HG02852 (cell line): ENCODE measurements at regions not wholly inside any gene's neighbourhood (a gene's known extent, or its start where the extent isn't known, plus 50 kb on each side); places are given as distances from the start of the nearest gene placed in this dataset.
"Not testable (repeated sequence)": the region's sequence is repeated elsewhere in the genome, so short reads cannot be mapped to it uniquely, and the experiment has no call there.

Experiments
- ATAC-seq: cut with Tn5 transposase; IDR thresholded peaks from one replicate; pipeline ENCODE4 v1.9.1; 2021; ENCODE audit warnings: mild to moderate bottlenecking, moderate library complexity; ENCODE audit not compliant: unreplicated experiment

GRCh38 chr3:195635262-195635873, 51.6 kb upstream of the APOD start:
- ATAC-seq: not testable (repeated sequence)

DNA sequence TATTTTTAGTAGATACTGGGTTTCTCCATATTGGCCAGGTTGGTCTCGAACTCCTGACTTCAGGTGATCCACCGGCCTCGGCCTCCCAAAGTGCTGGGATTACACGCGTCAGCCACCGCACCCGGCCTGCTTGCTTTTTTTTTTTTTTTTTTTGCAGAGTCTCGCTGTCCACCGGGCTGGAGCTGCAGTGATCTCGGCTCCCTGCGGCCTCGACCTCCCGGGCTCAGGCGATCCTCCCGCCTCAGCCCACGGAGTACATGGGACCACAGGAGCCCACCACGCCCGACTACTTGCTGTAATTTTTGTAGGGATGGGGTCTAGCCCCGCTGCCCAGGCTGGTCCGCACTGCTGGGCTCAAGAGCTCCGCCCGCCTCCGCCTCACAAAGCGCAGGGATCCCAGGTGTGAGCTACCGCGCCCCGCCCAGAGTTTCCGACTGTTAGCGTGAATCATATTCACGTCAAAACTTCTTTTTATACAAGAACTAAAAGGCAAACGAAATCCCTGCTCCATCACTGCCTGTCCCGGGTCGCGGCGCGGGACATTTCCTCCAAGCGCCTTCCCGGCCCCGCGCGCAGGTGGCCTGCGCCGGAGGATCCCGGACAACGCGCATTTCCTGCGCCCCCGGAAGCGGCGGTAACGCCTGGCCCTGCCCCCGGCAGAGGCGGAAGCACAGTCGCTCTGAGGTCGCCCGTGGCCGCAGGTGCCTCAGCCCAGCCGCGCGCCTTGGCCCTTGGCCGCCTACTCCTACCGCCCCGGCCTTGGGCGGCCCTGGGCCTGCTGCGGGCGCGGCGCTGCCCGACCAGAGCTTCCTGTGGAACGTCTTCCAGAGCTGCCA, 50.9 kb upstream of the APOD start:
- ATAC-seq: peak; percentile 97
